ENCODE measurements at regions not wholly inside any gene's neighbourhood (a gene's known extent, or its start where the extent isn't known, plus 50 kb on each side); places are given as distances from the start of the nearest gene placed in this dataset.

- H3K36me3 ChIP-seq (replicated peaks; ENCODE audit: control insufficient read depth, insufficient read depth, low read length), result no peaks in the 10 kb centered on the region
- no peak for DNase-seq
- H3K4me3 ChIP-seq (ENCODE audit: insufficient read depth, low read depth, low read length), result no peak overlapping the region
- no peaks in the 10 kb centered on the region for H3K27me3 ChIP-seq (ENCODE audit: control insufficient read depth, insufficient read depth, low read length)
These were observed 318.4 kb downstream of the TXNL1 start for GRCh38 chr18:56319953-56320352.

DNA sequence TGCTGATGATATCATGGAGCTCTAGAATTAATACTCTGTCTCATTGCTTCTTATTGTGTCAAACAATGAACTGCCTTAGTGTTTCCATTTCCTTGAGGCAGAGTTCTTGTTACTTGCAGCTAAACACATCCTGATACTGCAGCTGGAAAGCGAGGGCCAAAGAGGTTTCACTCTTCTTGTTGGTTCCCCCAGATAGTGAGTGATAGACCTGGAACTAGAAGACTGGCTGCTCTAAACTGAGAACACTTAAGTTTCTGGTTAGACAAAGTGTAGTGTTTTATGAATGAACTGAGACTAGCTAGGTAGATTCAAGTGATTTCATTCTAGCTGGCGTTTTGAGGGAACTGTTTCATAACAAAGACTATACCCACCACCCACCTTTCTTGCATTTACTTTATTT, 321.7 kb downstream of the TXNL1 start:
- DNase-seq, result no peak
- Histone ChIP-seq H3K4me3 (ENCODE audit: insufficient read depth, low read depth, low read length) (no peak overlapping the region), H3K36me3 (replicated peaks; ENCODE audit: control insufficient read depth, insufficient read depth, low read length) (no peaks in the 10 kb centered on the region), H3K27me3 (ENCODE audit: control insufficient read depth, insufficient read depth, low read length) (no peaks in the 10 kb centered on the region)

- Histone ChIP-seq H3K27me3 (ENCODE audit: control insufficient read depth, insufficient read depth, low read length) (no peaks in the 10 kb centered on the region), H3K36me3 (replicated peaks; ENCODE audit: control insufficient read depth, insufficient read depth, low read length) (no peaks in the 10 kb centered on the region), H3K4me3 (ENCODE audit: insufficient read depth, low read depth, low read length) (no peak overlapping the region)
- DNase-seq, result no peak
These were observed 323.0 kb downstream of the TXNL1 start for GRCh38 chr18:56315363-56315762.

DNA sequence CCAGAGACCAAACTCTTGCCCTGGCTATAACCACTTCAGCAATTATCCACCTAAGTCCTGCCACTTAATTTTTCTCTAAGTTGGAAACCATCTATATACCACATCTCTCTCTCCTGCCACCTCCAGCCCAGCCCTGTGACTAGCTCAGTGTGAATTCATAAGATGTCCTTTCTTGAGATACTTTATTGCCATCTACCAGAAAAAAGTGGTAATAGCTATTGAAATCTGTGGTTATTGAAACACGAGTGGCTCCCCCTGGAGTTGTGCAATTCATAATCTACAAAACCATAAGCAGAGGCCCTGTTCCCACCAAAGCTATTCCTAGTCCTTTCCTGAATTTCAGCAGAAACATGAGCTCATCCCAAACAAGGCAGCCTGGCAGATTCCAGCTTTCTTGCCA, 324.0 kb downstream of the TXNL1 start:
- Histone ChIP-seq H3K4me3 (ENCODE audit: insufficient read depth, low read depth, low read length) (no peak overlapping the region), H3K27me3 (ENCODE audit: control insufficient read depth, insufficient read depth, low read length) (no peaks in the 10 kb centered on the region), H3K36me3 (replicated peaks; ENCODE audit: control insufficient read depth, insufficient read depth, low read length) (no peaks in the 10 kb centered on the region)
- no peak for DNase-seq

DNA sequence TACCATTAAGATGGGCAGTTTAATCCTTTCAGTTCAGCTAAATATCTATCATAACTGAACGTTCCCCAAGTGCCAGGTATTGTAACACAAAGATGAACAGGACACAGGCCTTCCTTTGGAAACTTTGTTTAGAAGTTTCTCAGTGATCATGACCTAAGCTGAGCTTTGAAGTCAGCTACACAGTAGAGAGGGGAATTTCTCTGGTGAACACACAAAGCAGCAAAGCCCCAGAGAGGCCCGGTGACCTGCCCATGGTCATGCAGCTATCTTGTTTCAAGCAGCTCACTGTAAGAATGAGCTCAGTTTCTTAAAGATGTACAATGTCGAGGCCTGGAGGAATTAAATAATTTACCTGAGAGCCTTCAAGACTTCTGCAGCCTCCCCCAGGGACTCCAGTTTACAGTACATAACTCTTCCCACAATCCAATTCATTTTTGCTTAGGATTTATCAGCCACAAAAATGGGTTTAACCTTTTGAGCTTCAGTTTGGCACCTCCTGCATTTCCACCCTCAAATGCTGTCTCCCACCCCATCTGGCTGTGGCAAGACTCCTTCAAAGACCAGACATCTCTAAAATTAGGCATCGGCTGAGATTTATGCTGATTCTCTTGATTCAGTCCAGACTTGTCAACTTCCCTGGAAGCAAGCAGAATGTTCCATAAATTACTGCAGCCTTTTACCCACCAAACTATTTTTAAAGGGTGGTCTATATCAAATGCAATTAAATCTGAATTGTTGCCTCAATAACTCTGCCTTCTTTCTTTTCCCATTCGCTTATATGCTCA, 325.6 kb downstream of the TXNL1 start:
- Histone ChIP-seq H3K4me3 (ENCODE audit: insufficient read depth, low read depth, low read length) (no peak overlapping the region), H3K36me3 (replicated peaks; ENCODE audit: control insufficient read depth, insufficient read depth, low read length) (no peaks in the 10 kb centered on the region), H3K27me3 (ENCODE audit: control insufficient read depth, insufficient read depth, low read length) (no peaks in the 10 kb centered on the region)
- no peak for DNase-seq

- no peaks in the 10 kb centered on the region for H3K27me3 ChIP-seq (ENCODE audit: control insufficient read depth, insufficient read depth, low read length)
- no peaks in the 10 kb centered on the region for H3K36me3 ChIP-seq (replicated peaks; ENCODE audit: control insufficient read depth, insufficient read depth, low read length)
- DNase-seq, result no peak
- no peak overlapping the region for H3K4me3 ChIP-seq (ENCODE audit: insufficient read depth, low read depth, low read length)
These were observed 329.3 kb downstream of the TXNL1 start for GRCh38 chr18:56309104-56309503.

GRCh38 chr18:56307354-56308170, 330.8 kb downstream of the TXNL1 start:
- DNase-seq, result no peak
- H3K36me3 ChIP-seq (replicated peaks; ENCODE audit: control insufficient read depth, insufficient read depth, low read length), result no peaks in the 10 kb centered on the region
- H3K4me3 ChIP-seq (ENCODE audit: insufficient read depth, low read depth, low read length), result no peak overlapping the region
- no peaks in the 10 kb centered on the region for H3K27me3 ChIP-seq (ENCODE audit: control insufficient read depth, insufficient read depth, low read length)

GRCh38 chr18:56306797-56307196, 331.6 kb downstream of the TXNL1 start:
- no peak overlapping the region for H3K4me3 ChIP-seq (ENCODE audit: insufficient read depth, low read depth, low read length)
- no peak for DNase-seq
- H3K36me3 ChIP-seq (replicated peaks; ENCODE audit: control insufficient read depth, insufficient read depth, low read length), result no peaks in the 10 kb centered on the region
- H3K27me3 ChIP-seq (ENCODE audit: control insufficient read depth, insufficient read depth, low read length), result no peaks in the 10 kb centered on the region

DNA sequence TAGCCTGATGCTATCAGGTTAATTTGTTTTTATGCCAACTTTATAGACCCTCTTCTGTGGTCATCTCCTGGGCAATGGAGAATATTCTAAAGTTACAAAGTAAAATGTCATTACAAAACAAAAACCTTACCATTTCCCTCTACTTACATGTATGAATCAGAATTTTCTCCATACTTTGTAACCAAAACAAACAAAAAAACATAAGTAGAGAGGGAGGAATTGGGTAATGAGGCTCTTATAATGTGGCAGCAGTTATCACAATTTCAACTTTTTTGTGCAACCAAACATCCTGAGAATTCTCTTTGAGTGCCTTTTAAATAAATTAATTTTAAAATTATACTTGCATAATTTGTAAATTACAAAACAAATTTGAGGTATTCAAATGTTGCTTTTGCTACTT, 332.8 kb downstream of the TXNL1 start:
- no peaks in the 10 kb centered on the region for H3K27me3 ChIP-seq (ENCODE audit: control insufficient read depth, insufficient read depth, low read length)
- no peak for DNase-seq
- no peaks in the 10 kb centered on the region for H3K36me3 ChIP-seq (replicated peaks; ENCODE audit: control insufficient read depth, insufficient read depth, low read length)
- H3K4me3 ChIP-seq (ENCODE audit: insufficient read depth, low read depth, low read length), result no peak overlapping the region

DNA sequence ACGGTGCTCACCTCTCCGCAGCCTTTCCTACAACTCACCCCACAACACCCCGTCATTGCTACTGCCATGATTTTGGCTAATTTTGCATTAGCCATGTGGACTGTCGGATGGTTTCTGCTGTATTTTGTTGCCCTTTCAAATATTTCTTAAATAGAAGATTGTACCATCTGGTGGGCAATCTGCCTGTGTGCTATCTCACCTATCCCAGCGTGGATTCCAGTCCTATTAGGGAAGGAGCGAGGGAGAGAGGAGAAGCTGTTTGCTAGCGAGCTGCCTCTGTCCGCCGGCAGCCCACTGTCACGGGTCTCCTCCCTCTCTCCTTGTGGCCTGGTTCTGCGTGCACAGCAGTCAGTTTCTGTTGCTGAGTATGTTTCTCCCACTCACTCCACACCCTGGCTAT, 336.2 kb downstream of the TXNL1 start:
- H3K27me3 ChIP-seq (ENCODE audit: control insufficient read depth, insufficient read depth, low read length), result no peaks in the 10 kb centered on the region
- H3K4me3 ChIP-seq (ENCODE audit: insufficient read depth, low read depth, low read length), result no peak overlapping the region
- DNase-seq, result no peak
- H3K36me3 ChIP-seq (replicated peaks; ENCODE audit: control insufficient read depth, insufficient read depth, low read length), result no peaks in the 10 kb centered on the region

DNA sequence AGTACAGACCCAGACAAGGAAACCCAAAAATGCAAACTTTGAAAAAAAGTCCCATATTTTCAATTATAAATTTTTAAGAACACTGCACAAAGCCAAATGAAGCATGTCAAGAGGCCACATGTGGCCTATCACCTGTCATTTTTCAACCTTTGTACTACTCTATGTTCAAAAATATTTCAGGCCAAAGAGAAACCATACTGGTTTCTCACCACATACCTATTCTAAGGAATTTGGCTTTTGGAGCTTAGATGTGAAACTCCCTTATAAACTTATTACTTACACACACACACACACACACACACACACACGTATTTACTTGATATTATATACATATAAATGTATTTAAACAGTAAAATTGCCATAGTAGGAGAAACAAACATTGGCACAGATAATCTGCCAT, 338.7 kb downstream of the TXNL1 start:
- Histone ChIP-seq H3K4me3 (ENCODE audit: insufficient read depth, low read depth, low read length) (no peak overlapping the region), H3K36me3 (replicated peaks; ENCODE audit: control insufficient read depth, insufficient read depth, low read length) (no peaks in the 10 kb centered on the region), H3K27me3 (ENCODE audit: control insufficient read depth, insufficient read depth, low read length) (no peaks in the 10 kb centered on the region)
- DNase-seq, result no peak

DNA sequence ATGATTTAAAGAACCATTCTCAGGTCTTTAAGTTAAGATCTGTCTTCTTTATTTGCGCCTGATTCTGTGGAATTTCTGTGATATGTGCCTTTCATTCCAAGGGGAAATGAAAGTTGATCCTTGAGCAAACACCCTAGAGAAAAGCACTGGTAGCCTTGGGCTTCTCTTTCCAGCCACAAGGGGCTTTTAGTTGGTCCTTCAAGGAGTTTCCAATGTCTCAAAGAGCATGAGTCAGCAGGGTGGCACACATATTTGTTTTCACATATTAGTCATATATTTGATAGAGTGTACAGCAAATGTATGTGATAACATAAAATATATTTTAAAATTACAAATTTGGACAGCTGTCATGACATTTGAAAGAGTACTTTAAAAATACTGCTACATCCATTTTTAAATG, 339.5 kb downstream of the TXNL1 start:
- DNase-seq, result no peak
- Histone ChIP-seq H3K36me3 (replicated peaks; ENCODE audit: control insufficient read depth, insufficient read depth, low read length) (no peaks in the 10 kb centered on the region), H3K27me3 (ENCODE audit: control insufficient read depth, insufficient read depth, low read length) (no peaks in the 10 kb centered on the region), H3K4me3 (ENCODE audit: insufficient read depth, low read depth, low read length) (no peak overlapping the region)

GRCh38 chr18:56296381-56296780, 342.0 kb downstream of the TXNL1 start:
- H3K4me3 ChIP-seq (ENCODE audit: insufficient read depth, low read depth, low read length), result no peak overlapping the region
- no peaks in the 10 kb centered on the region for H3K36me3 ChIP-seq (replicated peaks; ENCODE audit: control insufficient read depth, insufficient read depth, low read length)
- DNase-seq, result no peak
- no peaks in the 10 kb centered on the region for H3K27me3 ChIP-seq (ENCODE audit: control insufficient read depth, insufficient read depth, low read length)

DNA sequence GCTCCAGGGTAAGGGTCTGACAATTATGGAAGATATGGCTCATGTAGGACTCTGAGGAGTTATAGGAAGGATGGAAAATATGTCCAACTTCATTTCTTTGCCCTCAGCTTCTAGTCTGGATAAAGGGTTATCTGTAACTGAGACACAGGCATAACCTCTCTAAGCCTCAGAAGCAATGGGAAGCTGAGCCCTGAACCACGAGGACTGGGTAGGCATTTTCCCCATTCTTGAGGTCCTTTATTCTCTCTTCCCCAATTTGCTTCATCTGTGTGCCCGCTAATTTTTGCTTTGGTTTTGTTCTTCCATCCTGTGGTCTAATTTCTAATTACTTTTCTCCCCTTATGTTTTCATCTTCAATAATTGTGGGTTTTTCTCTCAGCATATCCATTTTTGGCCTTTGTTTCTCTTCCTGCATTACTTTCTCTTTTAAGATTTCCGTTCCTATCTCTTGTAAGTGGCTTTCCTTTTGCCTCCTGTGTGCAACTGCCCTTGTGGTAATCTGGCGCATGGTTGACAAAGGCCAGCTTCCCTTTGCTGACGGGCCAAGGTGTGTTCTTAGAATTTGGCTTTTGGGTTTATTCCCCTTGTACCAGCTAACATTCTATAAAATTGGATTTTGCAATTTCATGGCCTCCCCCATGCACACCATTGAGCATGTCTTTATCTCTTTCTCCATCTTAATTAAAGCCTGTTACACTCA, 343.8 kb downstream of the TXNL1 start:
- no peak for DNase-seq
- Histone ChIP-seq H3K4me3 (ENCODE audit: insufficient read depth, low read depth, low read length) (no peak overlapping the region), H3K36me3 (replicated peaks; ENCODE audit: control insufficient read depth, insufficient read depth, low read length) (no peaks in the 10 kb centered on the region), H3K27me3 (ENCODE audit: control insufficient read depth, insufficient read depth, low read length) (no peaks in the 10 kb centered on the region)

- no peak for DNase-seq
- Histone ChIP-seq H3K36me3 (replicated peaks; ENCODE audit: control insufficient read depth, insufficient read depth, low read length) (no peaks in the 10 kb centered on the region), H3K27me3 (ENCODE audit: control insufficient read depth, insufficient read depth, low read length) (no peaks in the 10 kb centered on the region), H3K4me3 (ENCODE audit: insufficient read depth, low read depth, low read length) (no peak overlapping the region)
These were observed 347.1 kb downstream of the TXNL1 start for GRCh38 chr18:56291294-56291693.

Data from H7 (cell line).